ENCODE measurements at regions not wholly inside any gene's neighbourhood (a gene's known extent, or its start where the extent isn't known, plus 50 kb on each side); places are given as distances from the start of the nearest gene placed in this dataset.
"Not testable (repeated sequence)": the region's sequence is repeated elsewhere in the genome, so short reads cannot be mapped to it uniquely, and the experiment has no call there.

DNA sequence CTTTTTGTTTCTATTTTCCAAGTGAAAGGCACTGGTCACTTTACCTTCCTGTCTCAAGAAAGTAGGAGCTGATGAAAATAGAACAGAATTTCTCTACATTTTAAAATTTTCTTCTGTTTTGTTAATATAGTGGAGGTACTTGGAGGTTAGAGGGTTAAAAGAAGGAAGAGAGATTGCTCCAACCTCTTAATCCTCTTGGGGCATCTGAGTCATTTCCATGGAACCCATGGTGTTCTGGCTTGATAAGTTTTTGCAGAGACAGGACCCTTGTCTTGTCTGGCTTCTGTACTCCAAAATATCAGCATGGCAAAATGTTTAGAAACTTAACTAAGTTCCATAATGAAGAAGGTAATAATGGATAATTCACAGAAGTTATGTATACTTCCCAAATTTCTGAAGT lies 727.2 kb downstream of the C4orf33 start:
- no peak overlapping the region for H3K4me3 Mint-ChIP-seq
- no peaks in the 10 kb centered on the region for H3K36me3 Mint-ChIP-seq
- H3K4me1 Mint-ChIP-seq, result no peaks in the 10 kb centered on the region
- no peaks in the 10 kb centered on the region for H3K27me3 Mint-ChIP-seq (ENCODE audit: low read depth in 3 of 3)
- H3K9me3 Mint-ChIP-seq, result peaks cover 0 to 24% (median 5%) of the 10 kb centered on the region in 6 donors
- no peak for DNase-seq
- no peak overlapping the region for H3K27ac Mint-ChIP-seq

- Mint-ChIP-seq H3K9me3 (peaks cover 0 to 9% (median 3%) of the 10 kb centered on the region in 6 donors), H3K4me1 (no peaks in the 10 kb centered on the region), H3K4me3 (no peak overlapping the region), H3K27ac (no peak overlapping the region), H3K27me3 (ENCODE audit: low read depth in 3 of 3) (no peaks in the 10 kb centered on the region), H3K36me3 (no peaks in the 10 kb centered on the region)
- no peak for DNase-seq
These were observed 733.4 kb downstream of the C4orf33 start for GRCh38 chr4:129829373-129829772.

GRCh38 chr4:129839687-129840086 lies 743.7 kb downstream of the C4orf33 start:
- Mint-ChIP-seq H3K27me3 (ENCODE audit: low read depth in 3 of 3) (no peaks in the 10 kb centered on the region), H3K4me3 (no peak overlapping the region), H3K27ac (no peak overlapping the region), H3K9me3 (peaks cover 6 to 29% (median 7%) of the 10 kb centered on the region in 6 donors), H3K4me1 (no peaks in the 10 kb centered on the region), H3K36me3 (no peaks in the 10 kb centered on the region)
- no peak for DNase-seq

GRCh38 chr4:129842096-129842495 lies 746.1 kb downstream of the C4orf33 start:
- Mint-ChIP-seq H3K27me3 (ENCODE audit: low read depth in 3 of 3) (no peaks in the 10 kb centered on the region), H3K36me3 (no peaks in the 10 kb centered on the region), H3K4me3 (no peak overlapping the region), H3K9me3 (peaks cover 2 to 35% (median 10%) of the 10 kb centered on the region in 6 donors), H3K4me1 (no peaks in the 10 kb centered on the region), H3K27ac (no peak overlapping the region)
- DNase-seq, result no peak

DNA sequence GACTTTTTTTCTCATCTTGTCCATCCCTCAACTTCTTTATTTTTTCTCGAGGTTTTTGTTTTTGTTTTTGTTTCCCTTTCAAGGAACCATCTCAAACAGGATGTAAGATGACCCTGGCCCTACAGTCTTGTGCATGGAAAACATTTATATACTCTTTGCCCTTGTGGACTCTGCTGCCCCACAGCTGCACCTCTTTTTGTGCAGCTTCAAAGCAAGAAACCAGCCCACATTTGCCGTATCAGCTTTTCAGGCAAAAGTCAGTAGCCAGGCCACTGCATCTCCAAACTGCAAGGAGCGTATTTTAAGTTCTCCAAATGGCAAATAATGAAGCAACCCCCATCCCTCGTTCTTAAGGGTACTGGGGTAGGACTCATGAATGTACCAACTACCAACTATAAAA lies 756.5 kb downstream of the C4orf33 start:
- Mint-ChIP-seq H3K4me1 (no peaks in the 10 kb centered on the region), H3K27me3 (ENCODE audit: low read depth in 3 of 3) (peaks cover 0 to 2% (median 0%) of the 10 kb centered on the region in 3 donors), H3K36me3 (no peaks in the 10 kb centered on the region)

DNA sequence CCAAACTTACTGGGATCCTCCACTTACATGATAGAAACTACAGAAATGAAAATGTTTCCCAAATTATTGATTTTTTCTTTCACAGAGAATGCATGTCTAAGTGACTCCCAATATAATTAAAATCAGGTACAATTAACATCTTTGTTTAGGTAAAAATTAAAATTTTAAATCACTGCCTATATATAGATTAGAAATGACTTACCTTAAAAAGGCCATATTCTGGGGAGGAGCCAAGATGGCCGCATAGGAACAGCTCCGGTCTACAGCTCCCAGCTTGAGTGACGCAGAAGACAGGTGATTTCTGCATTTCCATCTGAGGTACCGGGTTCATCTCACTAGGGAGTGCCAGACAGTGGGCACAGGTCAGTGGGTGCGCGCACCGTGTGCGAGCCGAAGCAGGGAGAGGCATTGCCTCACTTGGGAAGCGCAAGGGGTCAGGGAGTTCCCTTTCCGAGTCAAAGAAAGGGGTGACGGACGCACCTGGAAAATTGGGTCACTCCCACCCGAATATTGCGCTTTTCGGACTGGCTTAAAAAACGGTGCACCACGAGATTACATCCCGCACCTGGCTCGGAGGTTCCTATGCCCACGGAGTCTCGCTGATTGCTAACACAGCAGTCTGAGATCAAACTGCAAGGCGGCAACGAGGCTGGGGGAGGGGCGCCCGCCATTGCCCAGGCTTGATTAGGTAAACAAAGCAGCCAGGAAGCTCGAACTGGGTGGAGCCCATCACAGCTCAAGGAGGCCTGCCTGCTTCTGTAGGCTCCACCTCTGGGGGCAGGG lies 757.9 kb downstream of the C4orf33 start:
- H3K36me3 Mint-ChIP-seq; H3K4me1 Mint-ChIP-seq; H3K4me3 Mint-ChIP-seq; DNase-seq; H3K27ac Mint-ChIP-seq; H3K27me3 Mint-ChIP-seq (ENCODE audit: low read depth in 3 of 3): not testable (repeated sequence)
- peaks cover 2 to 30% (median 11%) of the 10 kb centered on the region in 6 donors for H3K9me3 Mint-ChIP-seq

More for the DNA sequence above, 756.5 kb downstream of the C4orf33 start:
- Mint-ChIP-seq H3K27ac (no peak overlapping the region), H3K4me3 (no peak overlapping the region), H3K9me3 (peaks cover 4 to 30% (median 14%) of the 10 kb centered on the region in 6 donors)
- DNase-seq, result no peak

DNA sequence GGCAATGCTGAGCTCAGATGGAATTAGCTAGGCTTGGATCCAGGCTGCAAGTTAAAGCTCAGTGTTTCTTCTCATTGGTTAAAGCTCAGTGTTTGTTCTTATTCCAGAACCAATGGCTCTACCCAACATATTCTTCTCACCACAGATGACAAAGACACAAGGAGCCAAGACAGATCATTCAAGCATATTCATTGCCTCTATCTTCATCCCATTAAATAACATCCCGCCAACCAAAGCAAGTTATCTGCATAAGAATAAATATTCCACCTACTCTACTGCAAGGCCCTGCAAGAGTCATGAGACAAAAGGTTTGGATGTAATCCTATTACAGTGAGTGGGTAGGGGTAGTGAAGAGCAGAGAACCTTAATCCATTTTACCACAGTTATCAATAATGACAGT lies 766.5 kb downstream of the C4orf33 start:
- H3K36me3 Mint-ChIP-seq, result no peaks in the 10 kb centered on the region
- H3K9me3 Mint-ChIP-seq, result peaks cover 0 to 10% (median 5%) of the 10 kb centered on the region in 6 donors
- no peak overlapping the region for H3K27ac Mint-ChIP-seq
- H3K27me3 Mint-ChIP-seq (ENCODE audit: low read depth in 3 of 3), result peaks cover 0 to 1% (median 0%) of the 10 kb centered on the region in 3 donors
- no peak for DNase-seq
- no peak overlapping the region for H3K4me3 Mint-ChIP-seq
- H3K4me1 Mint-ChIP-seq, result no peaks in the 10 kb centered on the region

DNA sequence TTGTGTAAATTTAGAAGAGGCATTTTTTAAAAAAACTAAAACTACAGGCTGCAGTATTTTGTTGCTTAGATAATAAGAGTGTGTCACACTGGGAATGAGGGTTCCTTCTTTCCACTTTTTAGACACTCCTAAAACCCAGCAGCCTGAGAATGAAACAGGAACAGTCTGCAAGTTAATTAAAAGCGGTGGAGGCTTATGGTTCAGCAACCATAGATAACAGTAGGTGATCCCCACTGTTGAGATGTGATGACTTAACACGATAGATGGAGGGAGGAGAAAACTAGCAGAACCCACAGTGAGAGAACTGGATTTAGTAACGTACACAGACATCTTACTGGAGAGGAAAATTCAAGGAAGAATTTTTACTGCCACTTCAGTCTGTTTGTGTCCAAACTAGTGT lies 767.3 kb downstream of the C4orf33 start:
- H3K9me3 Mint-ChIP-seq, result peaks cover 0 to 14% (median 7%) of the 10 kb centered on the region in 6 donors
- H3K27me3 Mint-ChIP-seq (ENCODE audit: low read depth in 3 of 3), result peaks cover 0 to 1% (median 0%) of the 10 kb centered on the region in 3 donors
- no peaks in the 10 kb centered on the region for H3K36me3 Mint-ChIP-seq
- H3K4me1 Mint-ChIP-seq, result no peaks in the 10 kb centered on the region
- H3K4me3 Mint-ChIP-seq, result no peak overlapping the region
- DNase-seq, result no peak
- no peak overlapping the region for H3K27ac Mint-ChIP-seq

DNA sequence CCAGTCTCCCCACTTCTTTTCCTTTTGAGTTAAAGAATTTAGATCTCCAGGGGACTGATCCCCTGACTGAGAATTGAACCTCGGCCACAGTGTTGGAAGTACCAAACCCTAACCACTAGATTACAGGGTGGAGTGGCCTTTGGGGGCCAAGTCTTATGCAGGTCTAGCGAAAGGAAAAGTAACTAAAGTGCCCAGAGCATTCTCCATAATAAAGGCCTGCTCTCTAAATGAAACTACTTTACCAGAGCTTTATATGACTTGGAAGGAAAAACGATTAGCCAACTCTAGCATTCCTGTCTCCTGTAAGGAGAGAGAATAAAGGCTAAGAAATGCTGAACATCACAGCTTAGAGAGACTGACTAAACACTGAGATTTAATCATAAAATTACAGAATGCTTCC lies 788.0 kb downstream of the C4orf33 start:
- no peak for DNase-seq
- H3K4me1 Mint-ChIP-seq, result no peaks in the 10 kb centered on the region
- peaks cover 0 to 4% (median 2%) of the 10 kb centered on the region in 3 donors for H3K27me3 Mint-ChIP-seq (ENCODE audit: low read depth in 3 of 3)
- H3K4me3 Mint-ChIP-seq, result no peak overlapping the region
- no peak overlapping the region for H3K27ac Mint-ChIP-seq
- no peaks in the 10 kb centered on the region for H3K36me3 Mint-ChIP-seq
- H3K9me3 Mint-ChIP-seq, result peaks cover 7 to 49% (median 13%) of the 10 kb centered on the region in 6 donors

DNA sequence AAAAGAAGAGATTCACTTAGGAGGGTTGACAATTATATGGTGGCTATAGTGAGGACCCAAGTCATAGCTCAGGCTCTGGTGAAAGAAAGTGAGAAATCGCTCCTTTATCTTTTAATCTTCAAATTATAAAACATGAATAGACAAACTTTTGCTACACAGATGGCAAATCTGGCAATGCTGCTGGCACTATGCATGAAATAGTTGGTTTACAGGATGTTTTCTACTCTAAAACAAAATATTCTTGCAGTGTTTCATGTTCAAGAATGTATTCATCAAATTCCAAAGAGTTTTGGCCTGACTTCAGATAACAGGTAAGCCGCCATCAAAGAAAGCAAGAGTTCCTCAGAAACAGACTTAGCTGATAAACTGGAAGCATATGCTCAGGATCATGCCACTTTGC lies 801.2 kb downstream of the C4orf33 start:
- H3K27me3 Mint-ChIP-seq (ENCODE audit: low read depth in 3 of 3), result peaks cover 0 to 5% (median 0%) of the 10 kb centered on the region in 3 donors
- H3K27ac Mint-ChIP-seq, result no peak overlapping the region
- H3K9me3 Mint-ChIP-seq, result peaks cover 9 to 24% (median 11%) of the 10 kb centered on the region in 6 donors
- DNase-seq, result no peak
- H3K4me1 Mint-ChIP-seq, result no peaks in the 10 kb centered on the region
- no peak overlapping the region for H3K4me3 Mint-ChIP-seq
- H3K36me3 Mint-ChIP-seq, result no peaks in the 10 kb centered on the region

GRCh38 chr4:129899849-129900248 lies 803.9 kb downstream of the C4orf33 start:
- no peak for DNase-seq
- no peak overlapping the region for H3K4me3 Mint-ChIP-seq
- no peak overlapping the region for H3K27ac Mint-ChIP-seq
- no peaks in the 10 kb centered on the region for H3K4me1 Mint-ChIP-seq
- no peaks in the 10 kb centered on the region for H3K36me3 Mint-ChIP-seq
- peaks cover 0 to 6% (median 5%) of the 10 kb centered on the region in 3 donors for H3K27me3 Mint-ChIP-seq (ENCODE audit: low read depth in 3 of 3)
- H3K9me3 Mint-ChIP-seq, result peaks cover 8 to 28% (median 11%) of the 10 kb centered on the region in 6 donors

DNA sequence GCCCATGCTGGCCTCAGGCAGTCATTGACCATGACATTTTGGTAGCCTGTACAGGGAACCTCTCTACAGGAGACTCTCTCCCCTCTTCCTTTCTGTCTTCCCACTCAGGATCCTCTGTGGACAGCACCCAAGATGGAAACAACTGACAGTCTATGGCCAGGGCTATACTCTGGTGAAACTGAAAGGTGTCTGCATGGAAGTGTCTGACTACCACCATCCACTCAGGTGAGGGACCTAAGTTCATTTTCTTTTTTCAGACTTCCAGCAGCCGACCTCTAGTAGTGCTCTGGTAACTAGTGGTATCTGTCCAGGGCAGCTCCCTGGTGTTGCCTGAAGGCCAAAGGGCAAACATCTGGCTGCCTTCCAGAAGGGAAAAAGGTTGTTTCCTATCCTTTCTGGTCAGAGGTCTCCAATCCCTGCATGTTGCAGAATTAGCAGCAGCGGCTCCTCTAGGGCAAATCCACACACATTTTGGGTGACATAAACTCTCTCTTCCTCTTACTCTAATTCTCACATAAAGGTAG lies 804.5 kb downstream of the C4orf33 start:
- Mint-ChIP-seq H3K9me3 (peaks cover 8 to 27% (median 11%) of the 10 kb centered on the region in 6 donors), H3K4me3 (no peak overlapping the region), H3K27ac (no peak overlapping the region), H3K36me3 (no peaks in the 10 kb centered on the region), H3K4me1 (no peaks in the 10 kb centered on the region), H3K27me3 (ENCODE audit: low read depth in 3 of 3) (peaks cover 0 to 6% (median 5%) of the 10 kb centered on the region in 3 donors)
- no peak for DNase-seq

DNA sequence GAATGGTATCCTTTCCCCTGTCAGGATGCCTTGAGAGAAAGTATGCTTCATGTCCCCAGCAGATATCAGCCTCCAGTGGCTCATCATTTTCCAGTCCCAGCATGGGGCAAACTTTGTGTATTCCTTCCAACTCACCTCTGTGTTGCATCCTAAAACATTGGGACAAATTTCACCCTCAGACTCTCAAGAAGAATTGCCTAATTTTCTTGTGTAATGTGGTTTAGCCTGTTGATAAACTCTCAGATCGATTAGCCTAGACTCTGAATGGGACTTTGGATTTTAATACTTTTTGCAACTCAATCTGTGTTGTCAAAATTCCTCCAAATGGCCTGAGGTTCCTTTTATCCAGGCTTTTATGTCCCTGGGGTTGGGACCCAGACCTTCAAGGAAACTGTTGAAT lies 805.3 kb downstream of the C4orf33 start:
- H3K27ac Mint-ChIP-seq, result no peak overlapping the region
- no peak overlapping the region for H3K4me3 Mint-ChIP-seq
- peaks cover 6 to 32% (median 11%) of the 10 kb centered on the region in 6 donors for H3K9me3 Mint-ChIP-seq
- no peaks in the 10 kb centered on the region for H3K4me1 Mint-ChIP-seq
- DNase-seq, result no peak
- H3K27me3 Mint-ChIP-seq (ENCODE audit: low read depth in 3 of 3), result peaks cover 0 to 6% (median 5%) of the 10 kb centered on the region in 3 donors
- H3K36me3 Mint-ChIP-seq, result no peaks in the 10 kb centered on the region

GRCh38 chr4:129903861-129904260 lies 807.9 kb downstream of the C4orf33 start:
- DNase-seq, result no peak
- Mint-ChIP-seq H3K36me3 (no peaks in the 10 kb centered on the region), H3K4me1 (no peaks in the 10 kb centered on the region), H3K4me3 (no peak overlapping the region), H3K9me3 (peaks cover 5 to 33% (median 12%) of the 10 kb centered on the region in 6 donors), H3K27me3 (ENCODE audit: low read depth in 3 of 3) (peaks cover 0 to 6% (median 5%) of the 10 kb centered on the region in 3 donors), H3K27ac (no peak overlapping the region)
